Caco-2 (cell line): ENCODE measurements at regions not wholly inside any gene's neighbourhood (a gene's known extent, or its start where the extent isn't known, plus 50 kb on each side); places are given as distances from the start of the nearest gene placed in this dataset.

ENCODE experiments used
- BruUV-seq: library from RNA; stranded (reverse); fragments of 400-500 nt; replicated peaks from 2 replicates; lab custom pipeline; 2021; lab: Mats Ljungman, UMichigan
- CTCF ChIA-PET: fragments of 300-600 bp; sonication (Branson Sonifier 250); formaldehyde crosslinking; loops from one replicate; lab custom pipeline; 2022; ENCODE audit warnings: antibody characterized with exemption; lab: Charles Lee
- POLR2A ChIA-PET: fragments of 300-600 bp; sonication (Branson Sonifier 250); formaldehyde crosslinking; loops from one replicate; lab custom pipeline; 2022; ENCODE audit warnings: antibody characterized with exemption; lab: Charles Lee
- DNase-seq, 2 experiments: peaks; one replicate each; pipeline versions ENCODE4 v3.0.0 to v3.0.0-alpha.2; 2020 to 2022
- H3K27me3 ChIP-seq: replicated peaks from 2 replicates; pipeline ENCODE4 v1.6.0; 2011; ENCODE audit warnings: low read length; ENCODE audit not compliant: control insufficient read depth, insufficient read depth
- H3K36me3 ChIP-seq: 2 replicates; pipeline ENCODE4 v1.5.1; 2011; ENCODE audit warnings: low read length; ENCODE audit not compliant: control insufficient read depth, insufficient read depth
- H3K4me1 ChIP-seq: fragments of 250-450 bp; sonication (Bioruptor Pico); 2 replicates; pipeline ENCODE4 v1.5.1; 2020; ENCODE audit warnings: mild to moderate bottlenecking
- H3K4me3 ChIP-seq: 2 replicates; pipeline ENCODE4 v1.5.1; 2011; ENCODE audit warnings: low read depth, mild to moderate bottlenecking, control low read depth, low read length
- H3K9me3 ChIP-seq: fragments of 250-450 bp; sonication (Bioruptor Pico); 2 replicates; pipeline ENCODE4 v1.5.1; 2020; ENCODE audit warnings: mild to moderate bottlenecking, moderate library complexity
- H3K27ac Mint-ChIP-seq: one replicate; pipeline ENCODE4 v1.8.0; 2022; ENCODE audit warnings: mixed read lengths; ENCODE audit not compliant: unreplicated experiment
- H3K27me3 Mint-ChIP-seq: one replicate; pipeline ENCODE4 v1.8.0; 2022; ENCODE audit warnings: mixed read lengths; ENCODE audit not compliant: insufficient read depth, unreplicated experiment
- H3K36me3 Mint-ChIP-seq: one replicate; pipeline ENCODE4 v1.8.0; 2022; ENCODE audit warnings: mild to moderate bottlenecking, mixed read lengths; ENCODE audit not compliant: insufficient read depth, unreplicated experiment
- H3K4me1 Mint-ChIP-seq: one replicate; pipeline ENCODE4 v1.8.0; 2022; ENCODE audit warnings: low read depth, mixed read lengths; ENCODE audit not compliant: unreplicated experiment
- H3K4me3 Mint-ChIP-seq: one replicate; pipeline ENCODE4 v1.8.0; 2022; ENCODE audit warnings: mild to moderate bottlenecking, moderate library complexity, mixed read lengths; ENCODE audit not compliant: unreplicated experiment
- H3K9me3 Mint-ChIP-seq: one replicate; pipeline ENCODE4 v1.8.0; 2022; ENCODE audit warnings: mixed read lengths; ENCODE audit not compliant: unreplicated experiment
- intact Hi-C: fragments of 100-400 bp; cut with micrococcal nuclease; formaldehyde crosslinking; loops from one replicate; pipeline ENCODE4 v1.10.0; 2022; ENCODE audit not compliant: unreplicated experiment
- TF ChIP-seq, protein P1 (sequence below), 2 experiments: fragments of 200-600 bp in 1 of 2; IDR thresholded peaks; 1 replicate in 1 of 2; 2 replicates in 1 of 2; pipeline versions ENCODE4 v1.5.1 to v1.8.0; 2011 to 2022; ENCODE audit warnings: antibody characterized with exemption in 1 of 2, control low read depth in 1 of 2, inconsistent platforms in 1 of 2, low read depth in 1 of 2, low read length in 1 of 2, mild to moderate bottlenecking in 1 of 2, moderate library complexity in 1 of 2; ENCODE audit not compliant: insufficient read depth in 1 of 2, severe bottlenecking in 1 of 2, unreplicated experiment in 1 of 2

DNA sequence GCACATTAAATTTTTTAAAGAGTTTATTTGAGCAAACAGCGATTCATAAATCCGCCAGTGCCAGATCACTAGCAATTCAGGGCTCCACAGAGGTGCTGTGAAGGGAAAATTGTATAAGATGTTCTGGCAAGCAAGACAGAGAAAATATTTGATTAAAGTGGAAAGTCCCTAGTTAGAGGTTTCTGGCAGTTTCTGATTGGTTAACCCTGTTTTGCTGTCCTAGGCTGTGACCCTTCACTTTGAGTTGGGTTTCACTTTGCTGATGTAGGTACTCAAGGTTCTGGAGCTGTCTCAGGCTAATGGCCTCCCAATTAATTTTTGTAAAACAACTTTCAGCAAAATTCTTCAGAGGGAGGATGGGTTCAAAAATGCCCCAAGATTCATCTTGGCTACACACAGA is 79.4 kb upstream of the NXPH1 start:
- Histone ChIP-seq H3K27me3 (no peaks in the 10 kb centered on the region), H3K36me3 (no peaks in the 10 kb centered on the region), H3K9me3 (no peaks in the 10 kb centered on the region; the same call in 1 of the 2 replicates), H3K4me3 (no peak overlapping the region), H3K4me1 (peaks cover 7% of the 10 kb centered on the region; the same call in 1 of the 2 replicates)
- Mint-ChIP-seq H3K9me3 (no peaks in the 10 kb centered on the region), H3K4me3 (no peak overlapping the region), H3K36me3 (no peaks in the 10 kb centered on the region), H3K4me1 (peaks cover 6% of the 10 kb centered on the region), H3K27me3 (no peaks in the 10 kb centered on the region), H3K27ac (no peak overlapping the region)
- ChIA-PET POLR2A (no interaction called here), CTCF (no interaction called here)
- no TSS peak for BruUV-seq
- intact Hi-C loops: no loop called here
- TF ChIP-seq, protein P1, sequence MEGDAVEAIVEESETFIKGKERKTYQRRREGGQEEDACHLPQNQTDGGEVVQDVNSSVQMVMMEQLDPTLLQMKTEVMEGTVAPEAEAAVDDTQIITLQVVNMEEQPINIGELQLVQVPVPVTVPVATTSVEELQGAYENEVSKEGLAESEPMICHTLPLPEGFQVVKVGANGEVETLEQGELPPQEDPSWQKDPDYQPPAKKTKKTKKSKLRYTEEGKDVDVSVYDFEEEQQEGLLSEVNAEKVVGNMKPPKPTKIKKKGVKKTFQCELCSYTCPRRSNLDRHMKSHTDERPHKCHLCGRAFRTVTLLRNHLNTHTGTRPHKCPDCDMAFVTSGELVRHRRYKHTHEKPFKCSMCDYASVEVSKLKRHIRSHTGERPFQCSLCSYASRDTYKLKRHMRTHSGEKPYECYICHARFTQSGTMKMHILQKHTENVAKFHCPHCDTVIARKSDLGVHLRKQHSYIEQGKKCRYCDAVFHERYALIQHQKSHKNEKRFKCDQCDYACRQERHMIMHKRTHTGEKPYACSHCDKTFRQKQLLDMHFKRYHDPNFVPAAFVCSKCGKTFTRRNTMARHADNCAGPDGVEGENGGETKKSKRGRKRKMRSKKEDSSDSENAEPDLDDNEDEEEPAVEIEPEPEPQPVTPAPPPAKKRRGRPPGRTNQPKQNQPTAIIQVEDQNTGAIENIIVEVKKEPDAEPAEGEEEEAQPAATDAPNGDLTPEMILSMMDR (IDR thresholded peaks at IDR 0.05; ENCODE audit: insufficient read depth in 1 of 2, low read depth in 1 of 2, low read length in 1 of 2, severe bottlenecking in 1 of 2, unreplicated experiment in 1 of 2): no peak
- no peak for DNase-seq

DNA sequence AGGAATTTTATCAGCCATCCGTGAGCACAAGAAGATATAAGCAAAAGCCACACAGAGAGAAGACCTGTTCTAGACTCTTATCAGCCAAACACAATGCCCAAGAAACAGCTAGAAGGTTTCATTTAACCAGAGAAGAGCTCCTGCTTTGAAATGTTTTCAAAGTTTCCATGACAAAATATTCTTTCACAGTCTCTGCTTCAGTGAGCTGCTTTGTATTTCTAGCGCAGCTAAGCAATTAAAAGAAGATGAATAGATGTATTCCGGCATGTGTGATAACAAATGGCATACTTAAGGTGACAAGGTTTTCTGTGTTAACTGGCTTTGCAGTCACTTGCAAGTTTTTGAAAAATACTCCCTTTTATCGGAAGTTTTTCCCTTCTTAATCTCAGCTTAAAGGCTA is 78.9 kb upstream of the NXPH1 start:
- Histone ChIP-seq H3K36me3 (no peaks in the 10 kb centered on the region), H3K9me3 (no peaks in the 10 kb centered on the region; the same call in 1 of the 2 replicates), H3K4me1 (peaks cover 7% of the 10 kb centered on the region; the same call in 1 of the 2 replicates), H3K4me3 (no peak overlapping the region), H3K27me3 (no peaks in the 10 kb centered on the region)
- no peak overlapping the region for H3K27ac Mint-ChIP-seq
- POLR2A ChIA-PET: no interaction called here
- H3K27me3 Mint-ChIP-seq: no peaks in the 10 kb centered on the region
- DNase-seq: no peak
- H3K36me3 Mint-ChIP-seq: no peaks in the 10 kb centered on the region
- H3K4me3 Mint-ChIP-seq: no peak overlapping the region
- no TSS peak for BruUV-seq
- CTCF ChIA-PET: no interaction called here
- peaks cover 6% of the 10 kb centered on the region for H3K4me1 Mint-ChIP-seq
- H3K9me3 Mint-ChIP-seq: no peaks in the 10 kb centered on the region
- TF ChIP-seq, protein P1 (IDR thresholded peaks at IDR 0.05; ENCODE audit: insufficient read depth in 1 of 2, low read depth in 1 of 2, low read length in 1 of 2, severe bottlenecking in 1 of 2, unreplicated experiment in 1 of 2): no peak
- intact Hi-C loops: no loop called here

DNA sequence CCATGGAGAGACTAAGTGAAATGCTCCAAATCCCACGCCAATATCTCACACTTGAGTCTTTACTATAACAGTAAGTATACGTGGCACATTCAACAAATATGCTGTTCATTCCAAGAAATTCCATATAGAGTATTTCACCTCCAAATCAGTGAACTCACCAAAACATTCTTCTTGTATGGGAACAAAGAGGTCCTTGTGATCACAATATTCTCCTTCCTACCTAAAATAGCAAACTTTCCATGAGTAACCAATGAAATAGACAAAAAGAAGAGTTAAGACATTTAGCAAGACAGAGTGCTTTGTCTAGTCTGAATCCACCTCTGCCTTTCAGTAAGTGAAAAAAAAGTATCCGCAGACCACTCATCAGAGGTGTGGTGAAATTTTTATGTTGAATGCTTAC is 77.3 kb upstream of the NXPH1 start:
- Histone ChIP-seq H3K36me3 (no peaks in the 10 kb centered on the region), H3K9me3 (no peaks in the 10 kb centered on the region; the same call in 1 of the 2 replicates), H3K4me3 (no peak overlapping the region), H3K27me3 (no peaks in the 10 kb centered on the region), H3K4me1 (peaks cover 6% of the 10 kb centered on the region; the same call in 1 of the 2 replicates)
- Mint-ChIP-seq H3K27me3 (no peaks in the 10 kb centered on the region), H3K9me3 (no peaks in the 10 kb centered on the region), H3K4me3 (no peak overlapping the region), H3K36me3 (no peaks in the 10 kb centered on the region), H3K27ac (no peak overlapping the region), H3K4me1 (peaks cover 12% of the 10 kb centered on the region)
- TF ChIP-seq, protein P1 (IDR thresholded peaks at IDR 0.05; ENCODE audit: insufficient read depth in 1 of 2, low read depth in 1 of 2, low read length in 1 of 2, severe bottlenecking in 1 of 2, unreplicated experiment in 1 of 2): no peak
- intact Hi-C loops: no loop called here
- DNase-seq: no peak
- ChIA-PET POLR2A (no interaction called here), CTCF (no interaction called here)
- no TSS peak for BruUV-seq
